Testis (tissue), 2 donors: ENCODE measurements at regions not wholly inside any gene's neighbourhood (a gene's known extent, or its start where the extent isn't known, plus 50 kb on each side); places are given as distances from the start of the nearest gene placed in this dataset.

Source experiments
- CTCF ChIP-seq, 3 experiments: fragments of 450-650 bp in 2 of 3; fragments of 200-600 bp in 1 of 3; sonication (generic) in 1 of 3; IDR thresholded peaks; one replicate each; pipeline ENCODE4 v1.5.1; 2016 to 2019; ENCODE audit warnings: antibody characterized with exemption in 3 of 3, mild to moderate bottlenecking in 2 of 3, moderate library complexity in 1 of 3
- POLR2A ChIP-seq: fragments of 450-650 bp; IDR thresholded peaks from one replicate; pipeline ENCODE4 v1.6.1; 2017; ENCODE audit warnings: antibody characterized with exemption, mild to moderate bottlenecking, moderate library complexity

DNA sequence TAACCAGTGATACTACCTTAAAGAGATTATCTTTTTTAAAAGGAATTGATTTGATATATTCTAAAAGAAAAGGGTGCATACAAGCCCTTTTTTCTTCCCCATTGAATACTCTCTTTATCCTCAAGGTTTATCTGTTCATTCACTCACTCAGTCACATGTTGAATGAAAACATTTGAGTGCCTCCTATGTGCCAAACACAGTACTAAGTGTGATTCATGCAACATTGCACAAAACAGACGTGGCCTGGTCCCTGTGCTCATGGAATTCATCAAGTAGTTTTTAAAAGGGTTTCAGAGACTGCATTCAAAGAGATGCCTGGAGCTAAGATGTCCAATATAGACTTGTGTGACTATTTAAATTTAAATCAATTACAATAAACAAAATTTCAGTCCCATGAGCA lies 462.2 kb upstream of the MDFIC2 start:
- TF ChIP-seq POLR2A (no peak), CTCF (IDR thresholded peaks at IDR 0.05) (no peak)
